Gastroesophageal sphincter (tissue), 3 donors: ENCODE measurements at regions not wholly inside any gene's neighbourhood (a gene's known extent, or its start where the extent isn't known, plus 50 kb on each side); places are given as distances from the start of the nearest gene placed in this dataset.

ENCODE experiments used
- POLR2A ChIP-seq, 2 donors: fragments of 450-650 bp; IDR thresholded peaks; one replicate each; pipeline ENCODE4 v1.6.1; 2017; ENCODE audit warnings: antibody characterized with exemption in 2 of 2, mild to moderate bottlenecking in 2 of 2, moderate library complexity in 1 of 2
- POLR2AphosphoS5 ChIP-seq: sonication (generic); formaldehyde crosslinking; IDR thresholded peaks from one replicate; pipeline ENCODE4 v1.6.1; 2017; ENCODE audit warnings: antibody characterized with exemption
- TF ChIP-seq, protein P1 (sequence below), 4 experiments: fragments of 200-600 bp in 2 of 4; fragments of 450-650 bp in 2 of 4; sonication (generic) in 1 of 4; IDR thresholded peaks; one replicate each; pipeline ENCODE4 v1.5.1; 2017 to 2019; ENCODE audit warnings: antibody characterized with exemption in 4 of 4, mild to moderate bottlenecking in 2 of 4, moderate library complexity in 2 of 4

- TF ChIP-seq, protein P1, sequence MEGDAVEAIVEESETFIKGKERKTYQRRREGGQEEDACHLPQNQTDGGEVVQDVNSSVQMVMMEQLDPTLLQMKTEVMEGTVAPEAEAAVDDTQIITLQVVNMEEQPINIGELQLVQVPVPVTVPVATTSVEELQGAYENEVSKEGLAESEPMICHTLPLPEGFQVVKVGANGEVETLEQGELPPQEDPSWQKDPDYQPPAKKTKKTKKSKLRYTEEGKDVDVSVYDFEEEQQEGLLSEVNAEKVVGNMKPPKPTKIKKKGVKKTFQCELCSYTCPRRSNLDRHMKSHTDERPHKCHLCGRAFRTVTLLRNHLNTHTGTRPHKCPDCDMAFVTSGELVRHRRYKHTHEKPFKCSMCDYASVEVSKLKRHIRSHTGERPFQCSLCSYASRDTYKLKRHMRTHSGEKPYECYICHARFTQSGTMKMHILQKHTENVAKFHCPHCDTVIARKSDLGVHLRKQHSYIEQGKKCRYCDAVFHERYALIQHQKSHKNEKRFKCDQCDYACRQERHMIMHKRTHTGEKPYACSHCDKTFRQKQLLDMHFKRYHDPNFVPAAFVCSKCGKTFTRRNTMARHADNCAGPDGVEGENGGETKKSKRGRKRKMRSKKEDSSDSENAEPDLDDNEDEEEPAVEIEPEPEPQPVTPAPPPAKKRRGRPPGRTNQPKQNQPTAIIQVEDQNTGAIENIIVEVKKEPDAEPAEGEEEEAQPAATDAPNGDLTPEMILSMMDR (IDR thresholded peaks at IDR 0.05) = no peak
- TF ChIP-seq POLR2AphosphoS5 (no peak), POLR2A (IDR thresholded peaks at IDR 0.05) (no peak)
These were observed 311.7 kb downstream of the SATB1 start for GRCh38 chr3:18113417-18113816.
